ENCODE measurements at regions not wholly inside any gene's neighbourhood (a gene's known extent, or its start where the extent isn't known, plus 50 kb on each side); places are given as distances from the start of the nearest gene placed in this dataset.

- TF ChIP-seq CTCF (IDR thresholded peaks at IDR 0.05) = no peak
- Histone ChIP-seq H3K4me3 (no peak overlapping the region), H3K27me3 (replicated peaks; ENCODE audit: insufficient read depth) (no peaks in the 10 kb centered on the region), H3K4me1 (ENCODE audit: control insufficient read depth in 1 of 2, low read depth in 2 of 2) (peaks cover 18 to 39% of the 10 kb centered on the region in 2 donors), H3K27ac (no peak overlapping the region), H3K36me3 (no peaks in the 10 kb centered on the region), H3K9me3 (no peaks in the 10 kb centered on the region)
- no peak for ATAC-seq (ENCODE audit: insufficient number of reproducible peaks, low FRiP score, low read depth)
- no peak for DNase-seq (ENCODE audit: low spot score)
These were observed 231.5 kb downstream of the ZNF608 start for GRCh38 chr5:124514956-124515355.

- H3K4me3 ChIP-seq = no peak overlapping the region
- no peaks in the 10 kb centered on the region for H3K36me3 ChIP-seq
- H3K27ac ChIP-seq = no peak overlapping the region
- no peak for TF ChIP-seq CTCF (IDR thresholded peaks at IDR 0.05)
- DNase-seq (ENCODE audit: low spot score) (no peak), ATAC-seq (ENCODE audit: insufficient number of reproducible peaks, low FRiP score, low read depth) (no peak)
- H3K9me3 ChIP-seq = no peaks in the 10 kb centered on the region
- H3K27me3 ChIP-seq (replicated peaks; ENCODE audit: insufficient read depth) = no peaks in the 10 kb centered on the region
- H3K4me1 ChIP-seq (ENCODE audit: control insufficient read depth in 1 of 2, low read depth in 2 of 2) = peaks cover 5 to 23% of the 10 kb centered on the region in 2 donors
These were observed 233.3 kb downstream of the ZNF608 start for GRCh38 chr5:124512952-124513632.

- Histone ChIP-seq H3K27me3 (replicated peaks; ENCODE audit: insufficient read depth) (no peaks in the 10 kb centered on the region), H3K9me3 (no peaks in the 10 kb centered on the region), H3K36me3 (no peaks in the 10 kb centered on the region), H3K27ac (no peak overlapping the region), H3K4me1 (ENCODE audit: control insufficient read depth in 1 of 2, low read depth in 2 of 2) (peaks cover 5 to 16% of the 10 kb centered on the region in 2 donors), H3K4me3 (no peak overlapping the region)
- TF ChIP-seq CTCF (IDR thresholded peaks at IDR 0.05) = no peak
- DNase-seq (ENCODE audit: low spot score) (no peak), ATAC-seq (ENCODE audit: insufficient number of reproducible peaks, low FRiP score, low read depth) (no peak)
These were observed 234.2 kb downstream of the ZNF608 start for GRCh38 chr5:124512236-124512635.

- H3K4me3 ChIP-seq = no peak overlapping the region
- H3K27me3 ChIP-seq (replicated peaks; ENCODE audit: insufficient read depth) = no peaks in the 10 kb centered on the region
- no peaks in the 10 kb centered on the region for H3K9me3 ChIP-seq
- DNase-seq (ENCODE audit: low spot score) (no peak), ATAC-seq (ENCODE audit: insufficient number of reproducible peaks, low FRiP score, low read depth) (no peak)
- H3K27ac ChIP-seq = no peak overlapping the region
- no peak for TF ChIP-seq CTCF (IDR thresholded peaks at IDR 0.05)
- no peaks in the 10 kb centered on the region for H3K36me3 ChIP-seq
- peaks cover 5 to 15% of the 10 kb centered on the region in 2 donors for H3K4me1 ChIP-seq (ENCODE audit: control insufficient read depth in 1 of 2, low read depth in 2 of 2)
These were observed 234.6 kb downstream of the ZNF608 start for GRCh38 chr5:124511791-124512190.

GRCh38 chr5:124507688-124508087, 238.8 kb downstream of the ZNF608 start:
- H3K27ac ChIP-seq = no peak overlapping the region
- H3K4me1 ChIP-seq (ENCODE audit: control insufficient read depth in 1 of 2, low read depth in 2 of 2) = peaks cover 0 to 5% of the 10 kb centered on the region in 2 donors
- H3K9me3 ChIP-seq = no peaks in the 10 kb centered on the region
- ATAC-seq (ENCODE audit: insufficient number of reproducible peaks, low FRiP score, low read depth) (no peak), DNase-seq (ENCODE audit: low spot score) (no peak)
- no peaks in the 10 kb centered on the region for H3K36me3 ChIP-seq
- no peak overlapping the region for H3K4me3 ChIP-seq
- H3K27me3 ChIP-seq (replicated peaks; ENCODE audit: insufficient read depth) = no peaks in the 10 kb centered on the region
- no peak for TF ChIP-seq CTCF (IDR thresholded peaks at IDR 0.05)

Data from thoracic aorta (tissue), 2 donors.